ENCODE measurements at regions not wholly inside any gene's neighbourhood (a gene's known extent, or its start where the extent isn't known, plus 50 kb on each side); places are given as distances from the start of the nearest gene placed in this dataset.

DNA sequence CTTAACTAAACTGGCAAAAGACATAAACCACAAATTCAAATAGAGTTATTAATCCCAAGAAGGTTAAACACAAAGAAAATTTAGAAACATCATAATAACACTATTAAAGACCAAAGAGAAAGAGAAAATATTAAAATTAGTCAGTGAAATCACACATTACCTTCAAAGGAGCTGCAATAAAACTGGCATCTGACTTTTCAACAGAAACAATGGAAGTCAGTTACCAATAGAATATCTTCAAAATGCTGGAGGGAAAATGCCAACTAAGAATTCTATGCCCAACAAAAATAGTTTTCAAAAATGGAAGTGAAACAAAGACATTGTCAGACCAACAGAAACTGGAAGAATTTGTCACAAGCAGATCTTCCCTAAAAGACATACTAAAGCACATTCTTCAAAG is 68.7 kb upstream of the RNF7 start:
- DNase-seq, result no peak

DNA sequence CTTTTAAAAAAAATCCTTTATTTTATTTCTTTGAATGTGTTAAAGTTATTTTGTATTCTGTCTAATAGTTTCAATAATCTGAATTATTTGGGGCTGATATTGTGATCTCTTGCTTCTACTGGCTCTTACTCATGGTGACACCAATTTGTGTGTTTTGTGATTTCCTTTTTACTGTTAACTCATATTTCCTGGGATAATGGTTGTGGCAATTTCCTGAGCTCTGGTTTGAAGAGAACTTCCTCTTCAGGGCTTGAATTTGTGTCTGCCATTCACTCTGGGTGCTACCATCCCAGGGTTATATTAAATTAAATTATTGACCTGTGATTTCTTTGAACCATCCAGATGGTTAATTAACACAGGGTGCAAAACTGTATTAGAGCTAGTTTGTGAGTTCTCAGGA is 60.4 kb upstream of the RNF7 start:
- DNase-seq, result no peak

DNA sequence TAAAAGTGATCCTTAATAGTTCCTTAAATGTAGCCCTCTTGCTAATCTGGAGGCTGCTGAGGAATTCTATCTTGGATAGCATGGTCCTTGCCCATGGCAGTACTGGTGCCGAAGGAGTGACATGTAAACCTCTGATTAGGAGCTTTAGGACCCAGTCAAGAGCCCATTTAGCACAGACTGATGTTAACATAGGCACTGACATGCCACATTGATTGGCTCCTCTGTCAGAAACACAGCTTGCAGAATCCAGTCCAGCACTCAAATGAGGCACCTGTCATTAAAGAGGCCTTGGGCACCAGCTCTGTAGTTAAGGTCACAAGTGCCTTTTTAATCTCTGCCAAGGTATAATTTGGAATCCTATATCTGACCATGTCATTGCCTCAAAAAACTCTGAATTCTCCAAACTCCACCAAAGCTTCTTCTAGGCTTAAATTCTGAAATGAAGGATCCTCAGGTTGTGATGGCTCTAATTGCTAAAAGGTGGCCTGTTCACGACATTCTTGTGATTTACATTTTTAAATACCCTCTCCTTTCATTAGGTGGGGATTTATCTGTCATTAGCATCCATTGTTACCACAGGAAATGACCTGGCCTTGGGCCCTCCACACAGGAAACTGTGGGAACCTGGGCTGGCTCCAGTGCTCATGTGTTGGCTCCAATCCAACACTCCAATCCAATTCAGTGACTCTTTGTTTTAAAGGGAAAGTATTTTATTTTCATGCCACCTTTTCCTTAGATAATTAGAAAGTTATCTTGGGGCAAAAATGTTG is 57.3 kb upstream of the RNF7 start:
- peak; percentile 81 for DNase-seq

DNA sequence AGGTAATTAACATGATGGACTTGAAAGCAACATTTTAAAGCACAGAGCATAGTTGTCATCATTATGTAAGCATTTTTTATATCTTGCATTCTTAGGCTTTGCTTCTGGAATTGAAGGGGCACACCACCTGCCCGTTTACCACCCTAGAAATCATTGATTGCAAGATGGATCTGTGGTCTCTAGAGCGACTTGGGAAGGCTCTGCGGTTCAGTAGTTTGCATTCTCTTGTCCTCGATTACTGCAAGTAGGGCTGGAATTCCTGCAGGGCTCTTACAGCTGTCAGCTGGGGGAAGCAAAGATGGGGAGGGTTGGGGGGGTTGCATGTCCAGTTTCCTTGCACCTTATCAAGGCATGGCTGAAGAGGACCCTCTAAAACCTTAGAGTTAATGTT is 56.7 kb upstream of the RNF7 start:
- DNase-seq, result peak; percentile 64

DNA sequence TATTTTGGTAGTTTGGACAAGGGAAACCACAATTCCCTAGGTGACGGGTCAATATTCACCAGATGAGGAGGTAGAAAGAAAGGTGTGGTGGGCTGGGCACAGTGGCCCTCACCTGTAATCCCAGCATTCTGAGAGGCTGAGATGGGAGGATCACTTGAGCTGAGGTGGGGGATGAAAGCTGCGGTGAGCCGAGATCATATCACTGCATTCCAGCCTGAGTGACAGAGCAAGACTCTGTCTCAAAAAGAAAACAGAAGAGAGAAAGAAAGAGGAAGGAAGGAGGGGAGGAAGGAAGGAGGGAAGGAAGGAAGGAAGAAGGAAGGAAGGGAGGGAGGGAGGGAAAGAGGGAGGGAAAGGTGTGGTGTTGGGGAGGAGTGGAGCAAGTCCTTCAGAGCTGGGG is 56.1 kb upstream of the RNF7 start:
- DNase-seq, result no peak

DNA sequence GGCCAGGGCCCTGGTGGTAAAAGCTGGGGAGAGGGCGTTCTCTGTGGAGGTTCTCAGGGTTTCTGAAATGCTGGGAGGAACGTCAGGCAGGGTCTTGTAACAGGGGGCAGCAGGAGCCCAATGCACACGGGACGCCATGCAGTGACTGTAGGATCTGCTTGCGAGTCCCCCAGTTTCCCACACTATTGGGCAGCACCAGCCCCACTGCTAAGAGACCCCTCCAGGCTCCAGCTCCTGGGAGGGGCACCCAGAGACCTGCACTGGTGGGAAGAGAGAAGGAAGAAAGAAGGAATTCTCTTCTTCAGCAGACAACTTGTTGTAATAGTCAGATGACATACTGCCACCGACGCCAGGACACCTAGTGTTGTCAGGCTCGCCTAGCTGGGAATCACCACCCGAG is 55.2 kb upstream of the RNF7 start:
- no peak for DNase-seq

DNA sequence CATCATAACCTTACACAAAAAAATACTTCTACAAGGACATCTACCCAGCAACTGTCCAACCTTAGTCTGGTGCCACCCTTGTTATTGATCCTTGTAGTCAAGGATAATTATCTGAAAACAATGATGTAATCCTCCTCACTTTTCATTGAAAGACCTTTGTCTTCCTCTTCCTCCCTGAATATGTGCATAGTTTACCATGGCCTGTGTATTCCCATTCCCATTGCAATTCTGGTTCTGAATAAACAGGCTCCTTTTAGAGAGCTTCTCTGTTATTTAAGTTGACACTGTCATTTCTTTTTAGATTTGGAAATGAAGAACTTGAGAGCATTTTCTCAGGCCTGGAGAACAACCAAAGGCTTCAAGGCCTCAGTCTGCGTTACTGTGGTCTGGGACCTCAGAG is 53.3 kb upstream of the RNF7 start:
- no peak for DNase-seq

DNA sequence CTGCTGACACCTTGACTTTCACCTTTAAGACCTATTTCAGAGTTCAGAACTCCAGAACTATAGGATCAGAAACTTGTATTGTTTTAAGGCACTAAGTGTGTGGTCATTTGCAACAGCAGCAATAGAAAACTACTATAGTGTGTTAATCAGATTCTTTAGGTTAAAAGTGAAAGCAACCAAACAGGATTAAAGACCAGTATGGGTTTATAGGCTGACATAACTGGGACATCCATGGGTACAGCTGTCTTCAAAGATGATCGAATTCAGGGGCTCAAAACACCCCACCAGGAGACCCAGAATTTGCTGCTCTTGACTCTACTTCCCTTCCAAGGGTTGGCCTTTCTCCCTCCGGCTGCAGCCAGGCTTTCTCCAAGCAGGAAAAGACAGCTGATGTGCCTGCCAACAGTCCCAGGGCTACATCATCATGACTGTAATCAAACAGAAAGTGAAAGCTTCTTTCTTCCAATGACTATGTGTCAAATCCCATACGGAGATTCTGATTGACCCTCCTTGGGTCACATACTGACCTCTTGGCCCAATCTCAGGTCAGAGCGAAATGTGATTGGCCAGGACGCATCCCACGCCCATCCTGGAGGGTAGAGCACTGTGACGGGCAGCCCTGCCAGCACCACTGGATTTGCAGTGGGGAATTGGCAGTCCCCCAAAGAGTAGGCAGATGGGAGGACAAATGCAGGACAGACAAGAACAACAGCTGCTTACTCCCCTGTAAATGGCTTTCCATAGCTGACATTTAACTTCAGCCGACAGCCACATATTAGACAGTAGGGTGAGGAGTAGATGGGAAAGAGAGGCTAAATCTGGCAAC is 51.4 kb upstream of the RNF7 start:
- peak; percentile 35 for DNase-seq
